GM12878 (cell line): ENCODE measurements at regions not wholly inside any gene's neighbourhood (a gene's known extent, or its start where the extent isn't known, plus 50 kb on each side); places are given as distances from the start of the nearest gene placed in this dataset.

Experiments used
- ATAC-seq: fragments of 200-7000 bp; cut with Tn5 transposase; 3 replicates; pipeline ENCODE4 v1.9.1; 2020; ENCODE audit warnings: mild to moderate bottlenecking, moderate library complexity
- BruUV-seq: library from RNA; stranded (reverse); fragments of 400-500 nt; replicated peaks from 2 replicates; lab custom pipeline; 2021; lab: Mats Ljungman, UMichigan
- CTCF ChIA-PET: fragments of 300-600 bp; sonication (Branson Sonifier 250); formaldehyde crosslinking; extraction: SDS; loops from one replicate; lab custom pipeline; 2021; ENCODE audit warnings: inconsistent platforms; lab: Yijun Ruan, JAX
- POLR2A ChIA-PET: fragments of 350-600 bp; formaldehyde crosslinking; extraction: SDS; loops from one replicate; lab custom pipeline; 2021; ENCODE audit warnings: inconsistent platforms; lab: Charles Lee
- RAD21 ChIA-PET: fragments of 300-600 bp; sonication (Branson Sonifier 250); formaldehyde crosslinking; loops from one replicate; lab custom pipeline; 2023; ENCODE audit warnings: antibody characterized with exemption; ENCODE audit not compliant: unreplicated experiment; lab: Charles Lee
- SMC1A ChIA-PET: fragments of 300-600 bp; sonication (Branson Sonifier 250); formaldehyde crosslinking; loops from one replicate; lab custom pipeline; 2023; ENCODE audit not compliant: unreplicated experiment, uncharacterized antibody; lab: Charles Lee
- DNase-seq: peaks from one replicate; pipeline ENCODE4 v3.0.0-alpha.2; 2011; ENCODE audit warnings: low read depth, low spot score
- FAIRE-seq: peaks from 3 replicates; lab custom pipeline; 2011; peaks lifted over from hg19 to GRCh38; lab: Jason Lieb, UNC
- H2AFZ ChIP-seq: 2 replicates; pipeline ENCODE4 v1.6.0; 2011; ENCODE audit warnings: low read depth, low read length, control low read depth; ENCODE audit not compliant: control insufficient read depth
- H3K27ac ChIP-seq: 2 replicates; pipeline ENCODE4 v1.5.1; 2011; ENCODE audit warnings: control low read depth; ENCODE audit not compliant: control insufficient read depth, insufficient read depth
- H3K27me3 ChIP-seq, 2 experiments: replicated peaks in 1 of 2; 2 replicates each; pipeline versions ENCODE4 v1.6.0 to v1.6.1; 2011; ENCODE audit warnings: low read length in 1 of 2; ENCODE audit not compliant: control insufficient read depth in 2 of 2, insufficient read depth in 2 of 2
- H3K36me3 ChIP-seq, 2 experiments: 2 replicates each; pipeline ENCODE4 v1.5.1; 2011; ENCODE audit warnings: low read length in 1 of 2; ENCODE audit not compliant: control insufficient read depth in 2 of 2, insufficient read depth in 2 of 2
- H3K4me1 ChIP-seq: 2 replicates; pipeline ENCODE4 v1.6.1; 2011; ENCODE audit warnings: mild to moderate bottlenecking, low read length, moderate library complexity, mixed read lengths; ENCODE audit not compliant: control insufficient read depth, insufficient read depth
- H3K4me2 ChIP-seq: 2 replicates; pipeline ENCODE4 v1.6.0; 2011; ENCODE audit warnings: control low read depth; ENCODE audit not compliant: control insufficient read depth, insufficient read depth
- H3K4me3 ChIP-seq: fragments of 200-600 bp; sonication (generic); 2 replicates; pipeline ENCODE4 v1.5.1; 2016
- H3K79me2 ChIP-seq: 2 replicates; pipeline ENCODE4 v1.6.0; 2011; ENCODE audit warnings: low read length; ENCODE audit not compliant: control insufficient read depth, insufficient read depth
- H3K9ac ChIP-seq: 2 replicates; pipeline ENCODE4 v1.8.0; 2011; ENCODE audit warnings: low read length, control low read depth, mixed read lengths; ENCODE audit not compliant: control insufficient read depth, insufficient read depth
- H3K9me3 ChIP-seq: replicated peaks from 3 replicates; pipeline ENCODE4 v1.5.1; 2011; ENCODE audit warnings: mild to moderate bottlenecking, low read length; ENCODE audit not compliant: control insufficient read depth, insufficient read depth
- H4K20me1 ChIP-seq: 2 replicates; pipeline ENCODE4 v1.6.0; 2011; ENCODE audit not compliant: control insufficient read depth, insufficient read depth
- BMI1 ChIP-seq: fragments of 450-650 bp; IDR thresholded peaks from 2 replicates; pipeline ENCODE4 v1.6.1; 2016; ENCODE audit warnings: mild to moderate bottlenecking, moderate library complexity, borderline replicate concordance
- CBX3 ChIP-seq: fragments of 200-600 bp; sonication (generic); IDR thresholded peaks from 2 replicates; pipeline ENCODE4 v1.6.1; 2016; ENCODE audit warnings: low read depth, borderline replicate concordance
- CBX5 ChIP-seq: sonication (generic); IDR thresholded peaks from 2 replicates; pipeline ENCODE4 v1.6.1; 2016; ENCODE audit warnings: low read depth, moderate library complexity, mild to moderate bottlenecking, inconsistent platforms
- E4F1 ChIP-seq: fragments of 450-650 bp; IDR thresholded peaks from 2 replicates; pipeline ENCODE4 v1.6.1; 2018; ENCODE audit warnings: borderline replicate concordance, mild to moderate bottlenecking; ENCODE audit not compliant: partially characterized antibody
- EZH2 ChIP-seq: IDR thresholded peaks from 2 replicates; pipeline ENCODE4 v1.6.1; 2012; ENCODE audit warnings: low read depth, mild to moderate bottlenecking, control low read depth, inconsistent platforms, low read length, borderline replicate concordance; ENCODE audit not compliant: control insufficient read depth
- FOXK2 ChIP-seq: fragments of 450-650 bp; IDR thresholded peaks from 2 replicates; pipeline ENCODE4 v1.6.1; 2017; ENCODE audit warnings: mild to moderate bottlenecking, moderate library complexity
- HDAC2 ChIP-seq: fragments of 200-600 bp; sonication (generic); IDR thresholded peaks from 2 replicates; pipeline ENCODE4 v1.6.1; 2017
- IKZF1 ChIP-seq: fragments of 450-650 bp; conservative IDR thresholded peaks from 2 replicates; pipeline ENCODE4 v1.6.1; 2017; ENCODE audit warnings: antibody characterized with exemption, mild to moderate bottlenecking
- JUND ChIP-seq: IDR thresholded peaks from 2 replicates; pipeline ENCODE4 v1.6.1; 2012; ENCODE audit warnings: low read depth, mild to moderate bottlenecking, low read length, improper control_type of control experiment, moderate library complexity
- POLR2AphosphoS2 ChIP-seq: IDR thresholded peaks from 2 replicates; pipeline ENCODE4 v1.6.1; 2011; ENCODE audit warnings: low read depth, mild to moderate bottlenecking, low read length, improper control_type of control experiment, moderate library complexity
- RB1 ChIP-seq: fragments of 450-650 bp; formaldehyde crosslinking; IDR thresholded peaks from 2 replicates; pipeline ENCODE4 v1.6.1; 2017; ENCODE audit warnings: mild to moderate bottlenecking, borderline replicate concordance
- RELB ChIP-seq: fragments of 450-650 bp; IDR thresholded peaks from 2 replicates; pipeline ENCODE4 v1.6.1; 2017; ENCODE audit warnings: low read depth, mild to moderate bottlenecking, moderate library complexity
- RFX5 ChIP-seq: IDR thresholded peaks from 2 replicates; pipeline ENCODE4 v1.6.1; 2011; ENCODE audit warnings: low read depth, low read length, improper control_type of control experiment
- RUNX3 ChIP-seq: IDR thresholded peaks from 2 replicates; pipeline ENCODE4 v1.6.1; 2012; ENCODE audit warnings: low read length, inconsistent platforms
- SIX5 ChIP-seq: IDR thresholded peaks from 2 replicates; pipeline ENCODE4 v1.6.1; 2011; ENCODE audit warnings: mild to moderate bottlenecking, low read depth, low read length, moderate library complexity; ENCODE audit not compliant: severe bottlenecking
- SPI1 ChIP-seq: IDR thresholded peaks from 2 replicates; pipeline ENCODE4 v1.6.1; 2011; ENCODE audit warnings: low read depth, mild to moderate bottlenecking, low read length, moderate library complexity, borderline replicate concordance; ENCODE audit not compliant: insufficient read depth
- SREBF2 ChIP-seq: IDR thresholded peaks from 2 replicates; pipeline ENCODE4 v1.6.1; 2012; ENCODE audit warnings: mild to moderate bottlenecking, low read length
- SRF ChIP-seq, 2 experiments: IDR thresholded peaks; 2 replicates each; pipeline ENCODE4 v1.6.1; 2011; ENCODE audit warnings: low read depth in 2 of 2, low read length in 2 of 2, mild to moderate bottlenecking in 1 of 2, moderate library complexity in 1 of 2
- STAT3 ChIP-seq: IDR thresholded peaks from 2 replicates; pipeline ENCODE4 v1.6.1; 2011; ENCODE audit warnings: low read depth, low read length, improper control_type of control experiment
- ZBED1 ChIP-seq: IDR thresholded peaks from 2 replicates; pipeline ENCODE4 v1.6.1; 2016; ENCODE audit warnings: borderline replicate concordance
- WGBS: methylation state at CpG from one replicate; pipeline ENCODE4 v1.1.6; 2016; ENCODE audit warnings: low lambda C conversion rate; ENCODE audit not compliant: insufficient replicate concordance, insufficient coverage; ENCODE audit errors: missing lambda C conversion rate; 5-methylcytosine and 5-hydroxymethylcytosine counted together
- in situ Hi-C: fragments of 300-500 bp; cut with MboI; formaldehyde crosslinking; loops from 9 replicates; pipeline ENCODE4 v1.14.3; 2018; ENCODE audit warnings: mixed read lengths
- intact Hi-C: fragments of 100-400 bp; cut with micrococcal nuclease; formaldehyde crosslinking; loops from one replicate; pipeline ENCODE4 v1.14.2; 2022; ENCODE audit not compliant: unreplicated experiment

- Histone ChIP-seq H3K79me2 (no peaks in the 10 kb centered on the region), H3K36me3 (no peaks in the 10 kb centered on the region; a peak in 2 of 4 replicates), H3K4me2 (peak overlapping the region; percentile 44; the same call in 1 of the 2 replicates), H3K4me1 (peaks cover 41% of the 10 kb centered on the region), H3K9me3 (no peaks in the 10 kb centered on the region), H4K20me1 (no peaks in the 10 kb centered on the region), H3K27me3 (no peaks in the 10 kb centered on the region), H2AFZ (no peak overlapping the region), H3K9ac (peak overlapping the region; percentile 10; the same call in 1 of the 2 replicates), H3K4me3 (peak overlapping the region; percentile 10; the same call in 1 of the 2 replicates), H3K27ac (peak overlapping the region; percentile 78)
- ChIA-PET CTCF (interaction anchor here (0.7 to 6.6 kb wide), 9 partner anchors 14 to 76 kb away, joined by 3 to 111 read pairs (median 6); no protein-coding TSS in a partner anchor), POLR2A (interaction anchor here (0.5 to 7.0 kb wide), 10 partner anchors 9 to 431 kb away, joined by 3 to 170 read pairs (median 10); no protein-coding TSS in a partner anchor), RAD21 (interaction anchor here (0.8 to 13.5 kb wide), 25 partner anchors 9 to 461 kb away, joined by 3 to 353 read pairs (median 6); partner anchors contain the start of gene SOX9), SMC1A (interaction anchor here (0.5 to 11.1 kb wide), 28 partner anchors 14 to 992 kb away, joined by 3 to 335 read pairs (median 6); partner anchors contain the start of gene SOX9)
- FAIRE-seq (no peak), ATAC-seq (peak; percentile 78), DNase-seq (peak; percentile 93)
- WGBS = 30% methylated on average over 18 of the region's 18 CpGs
- in situ Hi-C loops (no loop called here), intact Hi-C loops (loop anchor here (1.0 to 5.0 kb wide), 7 partner anchors 42 to 460 kb away; partner anchors contain the start of gene SOX9)
- BruUV-seq = TSS peak; percentile 64
- TF ChIP-seq SREBF2 = no peak
- TF ChIP-seq STAT3 = peak; percentile 73; the same call in 1 of the 2 replicates
- peak; percentile 5 for TF ChIP-seq E4F1
- peak; percentile 76; the same call in 1 of the 2 replicates for TF ChIP-seq JUND
- TF ChIP-seq ZBED1 = peak; percentile 85
- TF ChIP-seq SRF (IDR thresholded peaks at IDR 0.05; ENCODE audit: low read depth in 2 of 2, low read length in 2 of 2) = no peak
- no peak for TF ChIP-seq CBX5
- TF ChIP-seq IKZF1 = peak; percentile 92
- TF ChIP-seq BMI1 = 0 out of 2 replicates have a peak, but pooled peaks have one; percentile 48
- TF ChIP-seq RB1 = peak; percentile 100
- TF ChIP-seq RFX5 = no peak
- no peak for TF ChIP-seq SIX5
- no peak for TF ChIP-seq EZH2
- peak; percentile 51; the same call in 1 of the 2 replicates for TF ChIP-seq RUNX3
- no peak for TF ChIP-seq CBX3
- no peak for TF ChIP-seq SPI1
- TF ChIP-seq POLR2AphosphoS2 = peak; percentile 81; the same call in 1 of the 2 replicates
- TF ChIP-seq HDAC2 = no peak
- peak; percentile 7; the same call in 1 of the 2 replicates for TF ChIP-seq FOXK2
- peak; percentile 64; the same call in 1 of the 2 replicates for TF ChIP-seq RELB
Observed at GRCh38 chr17:72465191-72466024, 344.6 kb downstream of the SOX9 start.
